ENCODE measurements at regions not wholly inside any gene's neighbourhood (a gene's known extent, or its start where the extent isn't known, plus 50 kb on each side); places are given as distances from the start of the nearest gene placed in this dataset.

DNA sequence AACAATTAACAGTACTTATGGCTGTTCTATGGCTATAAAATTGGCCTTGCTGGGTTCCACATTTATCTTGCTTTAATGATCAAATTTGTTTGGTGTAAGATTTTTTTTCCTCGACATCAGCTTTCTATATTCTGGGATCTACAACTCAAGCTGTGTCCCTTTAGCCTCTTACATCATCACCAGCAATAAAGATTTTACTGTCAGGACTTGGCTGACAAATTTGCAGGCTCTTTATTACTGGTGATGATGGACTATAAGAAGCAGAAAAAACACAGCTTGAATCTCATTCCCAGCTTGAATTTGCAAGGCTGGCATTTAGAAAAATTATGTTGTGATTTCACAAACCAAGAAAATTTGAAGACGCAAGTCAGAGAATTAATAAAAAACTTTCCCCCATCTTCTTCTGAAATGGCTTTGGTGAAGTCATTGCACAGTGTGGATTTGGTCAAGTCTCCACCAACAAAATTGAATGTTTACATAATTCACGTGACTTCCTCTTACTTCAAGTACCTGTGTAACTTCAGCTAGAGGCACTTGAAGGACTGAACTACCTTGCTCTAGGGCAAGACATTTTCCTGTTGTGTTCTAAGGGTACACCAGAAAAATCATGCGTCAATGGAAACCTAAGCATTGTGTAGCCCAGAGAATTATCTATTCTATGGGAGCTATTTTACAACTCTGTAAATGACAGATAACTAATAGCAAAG is 175.0 kb downstream of the CBLN4 start:
- no peak for TF ChIP-seq POLR2A (IDR thresholded peaks at IDR 0.05; ENCODE audit: low read depth, low read length)
- no peak for FAIRE-seq
- no peak for DNase-seq (ENCODE audit: insufficient read length, low spot score)

DNA sequence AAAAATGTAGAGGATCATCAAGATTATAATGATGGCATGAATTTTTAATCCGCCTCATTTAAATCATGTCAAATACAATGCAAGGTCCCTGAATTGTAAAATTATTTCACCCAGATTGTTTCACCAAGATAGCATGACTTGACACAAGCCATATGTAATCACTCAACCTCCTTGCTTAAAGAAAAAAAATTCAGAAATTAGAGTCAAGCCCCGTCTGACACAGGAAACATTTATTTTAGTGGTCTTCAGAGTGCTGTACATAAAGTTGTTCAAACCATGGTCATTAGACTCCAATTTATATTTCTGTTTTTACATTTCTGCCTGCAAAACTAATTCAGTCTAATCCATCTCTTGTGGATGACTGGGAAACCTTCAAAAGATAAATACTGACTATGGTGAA is 200.2 kb downstream of the CBLN4 start:
- FAIRE-seq, result no peak
- DNase-seq (ENCODE audit: insufficient read length, low spot score), result no peak
- TF ChIP-seq POLR2A (IDR thresholded peaks at IDR 0.05; ENCODE audit: low read depth, low read length), result no peak

DNA sequence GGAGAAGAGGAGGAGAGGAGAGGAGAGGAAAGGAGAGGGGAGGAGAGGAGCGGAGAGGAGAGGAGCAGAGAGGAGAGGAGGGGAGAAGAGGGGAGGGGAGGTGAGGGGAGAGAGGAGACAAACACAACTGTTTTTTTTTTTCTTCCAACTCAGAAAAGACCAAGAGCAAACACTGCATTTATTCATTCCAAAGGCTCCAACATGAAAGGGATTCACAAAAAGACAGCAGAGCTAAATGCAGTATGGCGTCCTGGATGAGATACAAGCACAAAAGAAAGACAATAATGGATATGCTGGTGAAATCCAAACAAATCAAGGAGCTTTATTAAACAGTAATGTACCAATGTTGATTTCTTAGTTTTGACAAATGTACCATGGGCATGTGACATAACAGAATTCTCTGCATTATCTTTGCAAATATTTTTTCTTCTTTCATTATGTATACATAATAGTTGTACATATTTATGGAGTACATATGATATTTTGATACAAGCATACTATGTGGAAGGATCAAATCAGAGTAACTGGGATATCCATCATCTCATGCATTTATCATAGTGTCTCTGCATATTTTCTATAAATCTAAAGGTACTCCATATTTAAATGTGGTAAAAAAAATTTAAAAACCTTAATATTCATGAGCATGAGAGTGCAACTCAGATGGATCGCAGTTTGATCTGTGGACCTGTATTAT is 204.6 kb downstream of the CBLN4 start:
- FAIRE-seq (no peak), DNase-seq (ENCODE audit: insufficient read length, low spot score) (no peak)
- no peak for TF ChIP-seq POLR2A (IDR thresholded peaks at IDR 0.05; ENCODE audit: low read depth, low read length)

DNA sequence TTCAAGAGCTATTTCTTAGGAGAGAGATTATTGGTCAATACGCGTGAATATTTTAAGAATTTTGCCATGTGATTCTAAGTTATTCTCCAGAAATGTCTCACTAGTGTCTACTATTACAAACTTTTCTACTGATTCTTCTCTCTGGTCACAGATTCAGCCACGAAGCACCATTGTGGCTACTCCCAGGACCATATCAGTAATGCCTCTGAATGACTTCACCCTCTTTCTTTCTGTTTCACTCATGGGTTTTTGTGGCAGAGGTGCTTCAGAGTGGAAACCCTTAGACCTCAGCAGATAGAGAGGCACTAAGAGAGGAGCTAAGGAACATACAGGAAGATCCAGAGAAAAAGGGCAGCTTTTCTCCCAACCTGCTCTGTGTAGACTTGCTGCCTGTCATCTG is 211.3 kb downstream of the CBLN4 start:
- DNase-seq (ENCODE audit: insufficient read length, low spot score) (no peak), FAIRE-seq (no peak)
- TF ChIP-seq POLR2A (IDR thresholded peaks at IDR 0.05; ENCODE audit: low read depth, low read length), result no peak

DNA sequence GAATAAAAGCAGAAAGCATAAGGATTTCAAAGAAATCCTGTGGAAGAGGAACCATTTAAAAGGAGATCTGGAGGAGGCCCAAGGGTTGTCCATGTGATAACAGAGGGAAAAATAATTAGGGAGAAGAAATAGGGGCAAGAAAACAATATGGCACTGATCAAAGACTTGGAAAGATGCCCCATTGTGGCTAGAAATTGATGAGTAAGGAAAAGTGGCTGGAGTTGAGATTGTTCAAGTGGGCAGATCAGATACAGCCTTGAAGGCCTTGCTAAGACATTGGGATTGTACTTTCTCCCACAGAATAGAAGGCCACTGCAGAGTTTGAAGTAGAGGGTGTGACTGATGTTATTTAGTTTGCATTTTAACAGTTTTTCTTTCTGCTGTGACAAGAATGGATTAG is 213.3 kb downstream of the CBLN4 start:
- TF ChIP-seq POLR2A (IDR thresholded peaks at IDR 0.05; ENCODE audit: low read depth, low read length), result no peak
- DNase-seq (ENCODE audit: insufficient read length, low spot score) (no peak), FAIRE-seq (no peak)

DNA sequence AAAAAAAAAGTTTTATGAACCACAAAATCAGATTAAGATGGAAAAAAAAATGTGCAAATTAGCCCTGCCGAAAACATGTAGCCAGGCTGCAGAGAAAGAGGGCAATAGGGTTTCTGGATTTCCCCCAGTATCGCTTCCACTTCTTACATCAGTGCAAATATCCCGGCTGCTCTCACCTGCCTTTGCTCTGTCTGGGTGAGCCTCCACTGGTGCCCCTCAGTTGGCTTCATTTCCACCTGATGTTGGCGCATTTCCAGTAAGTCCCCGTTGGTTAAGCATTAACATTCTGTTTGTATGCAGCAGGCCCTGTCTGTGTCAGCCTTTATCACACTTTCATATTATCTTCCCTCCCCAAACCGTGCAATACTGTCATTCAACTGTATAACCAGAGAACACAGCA is 215.1 kb downstream of the CBLN4 start:
- TF ChIP-seq POLR2A (IDR thresholded peaks at IDR 0.05; ENCODE audit: low read depth, low read length), result no peak
- FAIRE-seq, result no peak
- no peak for DNase-seq (ENCODE audit: insufficient read length, low spot score)

DNA sequence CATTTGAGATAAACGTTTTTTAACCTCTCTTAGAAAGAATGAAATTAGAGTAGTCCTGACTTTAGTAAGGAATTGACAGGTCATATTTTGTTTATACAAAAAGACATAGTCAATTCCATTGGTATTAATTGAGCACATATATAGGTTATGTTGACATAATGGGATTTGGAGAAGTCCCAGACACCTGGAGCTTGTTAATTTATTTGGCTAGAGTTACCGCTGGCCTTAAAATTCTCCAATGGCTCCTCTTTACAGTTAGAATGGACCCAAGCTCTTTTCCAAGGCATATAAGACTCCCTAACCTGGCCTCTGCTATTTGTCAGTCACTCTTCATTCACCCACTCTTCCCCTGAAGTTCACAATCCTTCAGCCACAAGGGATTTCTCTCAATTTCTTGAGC is 221.3 kb downstream of the CBLN4 start:
- DNase-seq (ENCODE audit: insufficient read length, low spot score) (no peak), FAIRE-seq (no peak)
- TF ChIP-seq POLR2A (IDR thresholded peaks at IDR 0.05; ENCODE audit: low read depth, low read length), result no peak

DNA sequence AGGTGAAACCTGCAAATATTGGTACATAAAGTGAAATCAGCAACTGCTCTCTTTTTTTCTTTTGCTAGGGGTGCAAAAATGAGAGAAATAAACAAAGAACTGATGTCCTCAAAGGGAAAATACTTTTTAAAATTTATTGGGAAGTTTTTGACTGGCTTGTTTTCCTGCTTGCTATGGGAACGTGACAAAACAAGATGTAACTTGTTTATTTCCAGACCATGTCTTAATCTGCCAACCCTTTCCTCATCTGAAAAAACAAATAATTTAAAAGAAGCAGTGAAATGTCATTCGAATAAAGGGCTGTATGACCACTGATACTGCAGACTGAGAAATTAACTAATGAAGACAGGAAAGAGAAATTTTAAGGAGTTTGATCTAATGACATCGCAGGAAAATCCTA is 221.9 kb downstream of the CBLN4 start:
- no peak for FAIRE-seq
- no peak for DNase-seq (ENCODE audit: insufficient read length, low spot score)
- TF ChIP-seq POLR2A (IDR thresholded peaks at IDR 0.05; ENCODE audit: low read depth, low read length), result no peak

DNA sequence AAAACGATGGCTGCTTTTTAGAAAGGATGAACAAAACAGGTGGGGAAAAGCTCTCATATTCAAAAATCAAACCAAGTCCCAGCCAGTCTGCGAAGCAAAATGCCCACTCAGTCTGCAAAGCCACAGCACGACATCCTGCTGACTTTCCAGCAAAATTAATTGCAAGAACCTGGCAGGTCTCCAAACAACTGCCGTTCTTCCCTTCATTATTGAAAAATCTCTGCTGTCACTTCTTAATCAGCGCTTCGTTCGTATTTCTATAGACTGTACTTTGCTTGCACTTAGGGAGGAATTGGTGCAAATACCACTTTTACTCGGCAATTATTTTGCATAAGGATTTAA is 222.4 kb downstream of the CBLN4 start:
- DNase-seq (ENCODE audit: insufficient read length, low spot score) (no peak), FAIRE-seq (no peak)
- no peak for TF ChIP-seq POLR2A (IDR thresholded peaks at IDR 0.05; ENCODE audit: low read depth, low read length)

DNA sequence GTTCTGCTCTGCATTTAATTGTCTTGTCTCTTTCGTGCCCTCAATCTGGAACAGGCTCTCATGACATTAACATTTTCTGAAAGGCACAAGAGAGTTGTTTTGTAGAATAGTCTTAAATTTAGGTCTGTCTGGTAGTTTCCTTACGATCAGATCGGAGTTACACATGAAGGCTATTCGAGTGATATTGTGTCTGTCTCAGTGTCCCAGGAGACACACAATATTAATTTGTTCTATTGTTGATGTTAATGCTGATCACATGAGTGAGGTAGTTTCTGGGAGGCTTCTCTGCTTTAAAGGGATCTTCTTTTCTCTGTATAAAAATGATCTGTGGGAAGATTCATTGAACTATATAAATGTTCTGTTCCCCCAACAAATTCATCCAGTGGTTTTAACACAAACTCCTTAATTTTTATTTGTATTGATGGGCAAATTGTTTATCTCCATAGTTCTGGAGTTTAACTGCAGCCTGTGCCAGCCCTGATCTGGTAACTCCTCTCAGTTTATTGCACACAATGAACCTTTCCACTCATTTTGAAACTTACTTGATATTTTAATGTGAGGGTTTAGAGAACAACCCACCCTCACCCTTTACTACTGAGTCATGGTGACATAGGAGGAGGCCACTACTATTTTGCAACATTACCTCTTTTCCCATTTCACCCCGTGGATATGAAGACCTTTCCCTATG is 223.0 kb downstream of the CBLN4 start:
- DNase-seq (ENCODE audit: insufficient read length, low spot score) (no peak), FAIRE-seq (no peak)
- TF ChIP-seq POLR2A (IDR thresholded peaks at IDR 0.05; ENCODE audit: low read depth, low read length), result no peak

DNA sequence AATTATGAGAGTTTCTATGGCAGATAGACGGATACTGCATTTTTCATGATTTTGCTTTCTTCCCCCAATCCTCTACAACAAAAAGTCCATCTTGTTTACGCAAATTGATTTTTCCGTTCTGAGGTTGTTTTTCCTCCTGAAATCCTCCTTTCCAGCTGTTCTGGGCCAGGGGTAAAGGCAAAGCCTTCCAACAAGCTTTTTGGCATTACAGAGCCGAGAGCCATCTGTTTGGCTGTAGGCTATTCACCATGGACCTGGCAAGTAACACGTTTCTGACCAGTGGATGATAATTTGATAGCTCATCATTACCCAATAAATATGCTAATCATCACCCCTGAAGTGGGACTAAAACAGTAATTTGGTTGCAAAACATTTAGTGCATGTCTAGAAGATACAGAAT is 226.5 kb downstream of the CBLN4 start:
- DNase-seq (ENCODE audit: insufficient read length, low spot score) (no peak), FAIRE-seq (no peak)
- no peak for TF ChIP-seq POLR2A (IDR thresholded peaks at IDR 0.05; ENCODE audit: low read depth, low read length)

DNA sequence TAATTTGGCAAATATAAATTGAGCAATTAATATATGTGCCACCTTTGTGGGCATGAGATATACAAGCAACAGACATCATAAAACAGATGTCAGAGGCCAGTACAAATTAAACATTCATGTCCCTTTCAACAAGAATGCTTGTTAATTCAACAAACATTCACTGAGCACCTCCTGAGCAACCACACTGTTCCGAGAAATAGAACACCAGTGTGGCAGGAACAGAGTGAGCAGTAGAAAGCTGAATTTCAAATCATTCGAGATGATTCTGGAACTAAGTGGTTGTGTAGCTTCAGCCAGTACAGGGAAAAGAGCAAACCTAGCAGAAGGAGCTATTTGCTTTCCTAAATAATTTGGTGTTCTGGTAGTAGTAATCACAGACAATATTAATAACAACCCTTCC is 227.7 kb downstream of the CBLN4 start:
- FAIRE-seq, result no peak
- TF ChIP-seq POLR2A (IDR thresholded peaks at IDR 0.05; ENCODE audit: low read depth, low read length), result no peak
- DNase-seq (ENCODE audit: insufficient read length, low spot score), result no peak

DNA sequence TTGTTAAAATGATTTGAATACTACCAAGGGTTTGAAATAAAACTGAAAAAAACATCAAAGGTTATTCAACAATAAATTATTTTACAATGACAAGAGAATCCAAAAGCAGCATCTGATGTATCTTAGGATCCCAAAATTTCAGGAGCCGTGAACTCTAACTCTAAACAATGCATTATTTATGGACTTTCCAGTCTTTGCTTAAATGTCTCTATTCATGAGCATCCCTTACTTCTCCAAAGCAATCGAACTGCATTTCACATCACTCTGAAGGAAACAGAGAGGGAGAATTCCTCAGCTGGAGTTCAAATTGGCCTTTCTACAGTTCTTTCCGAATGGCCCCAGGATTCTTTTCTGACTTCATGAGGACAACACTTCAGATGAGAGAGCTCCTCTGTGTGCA is 229.1 kb downstream of the CBLN4 start:
- no peak for FAIRE-seq

DNA sequence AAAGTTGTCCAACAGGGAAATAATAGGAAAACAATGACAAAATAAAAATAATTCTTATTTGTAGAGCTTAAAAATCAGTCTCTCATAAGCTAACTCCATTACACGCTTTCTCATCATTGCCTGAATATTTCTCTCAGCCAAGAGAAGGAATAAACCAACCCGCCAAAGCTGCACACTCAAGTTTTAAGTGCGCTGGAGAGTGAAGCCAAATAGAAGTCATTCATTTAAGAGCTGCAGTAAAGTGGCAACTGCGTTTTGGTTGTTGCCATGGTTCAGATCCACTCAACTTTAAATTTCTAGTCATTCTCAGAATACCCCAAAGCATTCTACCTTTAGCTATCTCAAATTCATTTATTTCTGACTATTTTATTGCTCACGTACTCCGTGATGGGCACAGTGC is 230.7 kb downstream of the CBLN4 start:
- TF ChIP-seq POLR2A (IDR thresholded peaks at IDR 0.05; ENCODE audit: low read depth, low read length), result no peak
- FAIRE-seq (no peak), DNase-seq (ENCODE audit: insufficient read length, low spot score) (no peak)

More for the DNA sequence above, 229.1 kb downstream of the CBLN4 start:
- DNase-seq (ENCODE audit: insufficient read length, low spot score), result no peak
- TF ChIP-seq POLR2A (IDR thresholded peaks at IDR 0.05; ENCODE audit: low read depth, low read length), result no peak

DNA sequence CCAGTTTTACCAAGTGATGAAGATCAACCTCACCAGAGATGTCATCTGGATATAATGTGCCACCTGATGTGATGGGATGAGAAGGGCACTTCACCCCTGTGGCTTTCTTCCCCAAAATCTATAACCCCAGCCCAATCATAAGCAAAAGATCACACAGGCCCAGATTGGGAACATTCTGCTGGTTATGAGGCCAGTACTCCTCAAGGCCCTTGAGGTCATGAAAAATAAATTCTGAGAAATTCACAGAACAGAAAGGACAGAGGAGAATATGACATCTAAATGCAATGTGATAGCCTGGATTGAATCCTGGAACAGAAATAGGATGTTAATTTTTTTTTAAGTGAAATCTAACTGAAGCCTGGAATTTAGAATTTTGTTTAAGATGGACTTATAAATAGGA is 243.5 kb downstream of the CBLN4 start:
- FAIRE-seq (no peak), DNase-seq (ENCODE audit: insufficient read length, low spot score) (no peak)
- TF ChIP-seq POLR2A (IDR thresholded peaks at IDR 0.05; ENCODE audit: low read depth, low read length), result no peak
